HepG2 (cell line): ENCODE measurements at regions not wholly inside any gene's neighbourhood (a gene's known extent, or its start where the extent isn't known, plus 50 kb on each side); places are given as distances from the start of the nearest gene placed in this dataset.

Experiments used
- CCAR2 ChIP-seq: fragments of 200-400 bp; formaldehyde crosslinking; optimal IDR thresholded peaks from 2 replicates; pipeline ENCODE3; 2018; ENCODE audit warnings: low read depth, mild to moderate bottlenecking, low read length, moderate library complexity
- KDM2A ChIP-seq: sonication (generic); formaldehyde crosslinking; IDR thresholded peaks from 2 replicates; pipeline ENCODE4 v1.4.0; 2020; ENCODE audit warnings: low read depth, missing genetic modification reagents, borderline replicate concordance
- MAFK ChIP-seq, 2 experiments: IDR thresholded peaks in 1 of 2; conservative IDR thresholded peaks in 1 of 2; 2 replicates each; pipeline ENCODE4 v1.6.1; 2011; ENCODE audit warnings: improper control_type of control experiment in 2 of 2, low read length in 2 of 2
- MXI1 ChIP-seq: IDR thresholded peaks from 3 replicates; pipeline ENCODE4 v1.6.1; 2012; ENCODE audit warnings: low read depth, low read length, inconsistent platforms, borderline replicate concordance
- SMC3 ChIP-seq: IDR thresholded peaks from 2 replicates; pipeline ENCODE4 v1.6.1; 2011; ENCODE audit warnings: low read length, improper control_type of control experiment
- ZNF101 ChIP-seq: sonication (generic); formaldehyde crosslinking; IDR thresholded peaks from 2 replicates; pipeline ENCODE4 v1.4.0; 2020; ENCODE audit warnings: mild to moderate bottlenecking, low read depth, missing genetic modification reagents, borderline replicate concordance
- ZNF24 ChIP-seq: fragments of 450-650 bp; IDR thresholded peaks from 2 replicates; pipeline ENCODE4 v1.6.1; 2017; ENCODE audit warnings: antibody characterized with exemption, mild to moderate bottlenecking
- TF ChIP-seq, protein P1 (sequence below): sonication (generic); formaldehyde crosslinking; IDR thresholded peaks from 2 replicates; pipeline ENCODE4 v1.5.0; 2020; ENCODE audit warnings: mild to moderate bottlenecking, missing genetic modification reagents, moderate library complexity
- TF ChIP-seq, protein P2 (sequence below): sonication (generic); formaldehyde crosslinking; conservative IDR thresholded peaks from 2 replicates; pipeline ENCODE4 v1.4.0; 2020; ENCODE audit warnings: mild to moderate bottlenecking, missing genetic modification reagents, moderate library complexity

DNA sequence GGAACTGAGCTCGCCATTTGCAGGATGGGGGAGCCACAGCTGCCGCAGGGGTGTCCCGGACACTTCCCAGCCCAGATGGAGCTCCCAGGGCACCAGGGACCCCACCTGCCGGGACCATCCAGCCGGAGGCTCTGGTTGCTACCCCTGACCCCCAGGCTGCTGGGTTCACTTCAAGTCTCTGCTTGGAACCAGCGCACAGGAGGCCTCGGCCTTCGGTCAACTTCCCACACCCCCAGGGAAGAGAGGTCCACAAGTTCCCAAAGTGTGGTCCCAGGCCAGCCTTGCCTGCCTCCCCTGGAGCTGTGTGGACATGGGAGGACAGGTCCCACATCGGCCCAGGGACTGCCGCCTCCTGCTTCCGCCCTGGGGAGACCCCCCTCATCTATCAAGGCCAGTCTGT lies 117.0 kb downstream of the TEX29 start:
- TF ChIP-seq MXI1 (no peak), ZNF101 (CRISPR knock-in tag) (no peak), MAFK (conservative IDR thresholded peaks at IDR 0.05 in 1 of 2, IDR thresholded peaks at IDR 0.05 in 1 of 2; ENCODE audit: low read length in 2 of 2) (no peak), SMC3 (no peak), CCAR2 (no peak), ZNF24 (no peak), KDM2A (CRISPR knock-in tag) (no peak)
- TF ChIP-seq, protein P1, sequence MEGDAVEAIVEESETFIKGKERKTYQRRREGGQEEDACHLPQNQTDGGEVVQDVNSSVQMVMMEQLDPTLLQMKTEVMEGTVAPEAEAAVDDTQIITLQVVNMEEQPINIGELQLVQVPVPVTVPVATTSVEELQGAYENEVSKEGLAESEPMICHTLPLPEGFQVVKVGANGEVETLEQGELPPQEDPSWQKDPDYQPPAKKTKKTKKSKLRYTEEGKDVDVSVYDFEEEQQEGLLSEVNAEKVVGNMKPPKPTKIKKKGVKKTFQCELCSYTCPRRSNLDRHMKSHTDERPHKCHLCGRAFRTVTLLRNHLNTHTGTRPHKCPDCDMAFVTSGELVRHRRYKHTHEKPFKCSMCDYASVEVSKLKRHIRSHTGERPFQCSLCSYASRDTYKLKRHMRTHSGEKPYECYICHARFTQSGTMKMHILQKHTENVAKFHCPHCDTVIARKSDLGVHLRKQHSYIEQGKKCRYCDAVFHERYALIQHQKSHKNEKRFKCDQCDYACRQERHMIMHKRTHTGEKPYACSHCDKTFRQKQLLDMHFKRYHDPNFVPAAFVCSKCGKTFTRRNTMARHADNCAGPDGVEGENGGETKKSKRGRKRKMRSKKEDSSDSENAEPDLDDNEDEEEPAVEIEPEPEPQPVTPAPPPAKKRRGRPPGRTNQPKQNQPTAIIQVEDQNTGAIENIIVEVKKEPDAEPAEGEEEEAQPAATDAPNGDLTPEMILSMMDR (CRISPR knock-in tag), result no peak
- TF ChIP-seq, protein P2, sequence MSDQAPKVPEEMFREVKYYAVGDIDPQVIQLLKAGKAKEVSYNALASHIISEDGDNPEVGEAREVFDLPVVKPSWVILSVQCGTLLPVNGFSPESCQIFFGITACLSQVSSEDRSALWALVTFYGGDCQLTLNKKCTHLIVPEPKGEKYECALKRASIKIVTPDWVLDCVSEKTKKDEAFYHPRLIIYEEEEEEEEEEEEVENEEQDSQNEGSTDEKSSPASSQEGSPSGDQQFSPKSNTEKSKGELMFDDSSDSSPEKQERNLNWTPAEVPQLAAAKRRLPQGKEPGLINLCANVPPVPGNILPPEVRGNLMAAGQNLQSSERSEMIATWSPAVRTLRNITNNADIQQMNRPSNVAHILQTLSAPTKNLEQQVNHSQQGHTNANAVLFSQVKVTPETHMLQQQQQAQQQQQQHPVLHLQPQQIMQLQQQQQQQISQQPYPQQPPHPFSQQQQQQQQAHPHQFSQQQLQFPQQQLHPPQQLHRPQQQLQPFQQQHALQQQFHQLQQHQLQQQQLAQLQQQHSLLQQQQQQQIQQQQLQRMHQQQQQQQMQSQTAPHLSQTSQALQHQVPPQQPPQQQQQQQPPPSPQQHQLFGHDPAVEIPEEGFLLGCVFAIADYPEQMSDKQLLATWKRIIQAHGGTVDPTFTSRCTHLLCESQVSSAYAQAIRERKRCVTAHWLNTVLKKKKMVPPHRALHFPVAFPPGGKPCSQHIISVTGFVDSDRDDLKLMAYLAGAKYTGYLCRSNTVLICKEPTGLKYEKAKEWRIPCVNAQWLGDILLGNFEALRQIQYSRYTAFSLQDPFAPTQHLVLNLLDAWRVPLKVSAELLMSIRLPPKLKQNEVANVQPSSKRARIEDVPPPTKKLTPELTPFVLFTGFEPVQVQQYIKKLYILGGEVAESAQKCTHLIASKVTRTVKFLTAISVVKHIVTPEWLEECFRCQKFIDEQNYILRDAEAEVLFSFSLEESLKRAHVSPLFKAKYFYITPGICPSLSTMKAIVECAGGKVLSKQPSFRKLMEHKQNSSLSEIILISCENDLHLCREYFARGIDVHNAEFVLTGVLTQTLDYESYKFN (CRISPR knock-in tag), result no peak
